Hematopoietic multipotent progenitor cell treated with erythropoietin and hydrocortisone succinate and interleukin-3 and kit ligand, for 8 days (in vitro differentiated cells): ENCODE measurements at regions not wholly inside any gene's neighbourhood (a gene's known extent, or its start where the extent isn't known, plus 50 kb on each side); places are given as distances from the start of the nearest gene placed in this dataset.

Experiments used
- DNase-seq: peaks from one replicate; pipeline ENCODE4 v3.0.0-alpha.2; 2015

DNA sequence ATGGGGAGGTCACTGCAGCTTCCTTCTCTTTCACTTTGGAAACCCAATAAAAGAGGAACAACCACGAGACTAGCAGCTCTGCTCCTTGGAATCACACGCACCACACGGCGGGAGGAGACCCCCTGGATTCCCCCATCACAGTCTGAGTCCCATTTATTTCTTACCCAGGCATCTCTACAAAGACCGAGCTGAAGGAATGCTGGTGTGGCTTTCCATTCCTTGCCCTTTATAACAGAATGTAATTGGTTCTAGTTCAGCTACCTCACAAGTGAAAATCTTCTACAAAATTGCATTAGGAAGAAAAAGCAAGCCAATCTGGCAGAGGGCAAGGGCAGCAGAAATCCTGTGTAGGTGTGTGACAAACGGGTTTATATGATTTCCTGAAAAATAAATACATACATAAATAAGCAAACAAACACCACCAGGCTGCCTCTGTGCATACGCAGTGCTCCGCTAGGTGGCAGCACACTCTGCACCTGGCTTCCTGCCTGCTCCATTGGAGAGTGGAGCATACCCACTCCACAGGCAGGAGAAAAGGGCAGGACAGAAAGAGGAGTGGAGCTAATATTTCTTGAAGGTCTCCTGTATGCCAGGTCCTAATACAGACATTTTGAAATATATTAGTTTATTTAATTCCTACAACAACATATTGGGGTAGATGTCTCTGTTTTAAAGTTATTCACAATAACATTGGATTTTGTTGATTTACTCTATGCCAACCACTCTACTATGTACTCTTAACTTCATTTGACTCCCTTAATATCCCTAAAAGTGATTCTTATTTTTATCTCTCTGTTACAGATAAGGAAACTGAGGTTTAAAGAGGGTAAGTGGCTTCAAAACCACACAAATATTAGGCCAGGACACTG, 673.1 kb downstream of the KCNA4 start:
- peak; percentile 49 for DNase-seq

DNA sequence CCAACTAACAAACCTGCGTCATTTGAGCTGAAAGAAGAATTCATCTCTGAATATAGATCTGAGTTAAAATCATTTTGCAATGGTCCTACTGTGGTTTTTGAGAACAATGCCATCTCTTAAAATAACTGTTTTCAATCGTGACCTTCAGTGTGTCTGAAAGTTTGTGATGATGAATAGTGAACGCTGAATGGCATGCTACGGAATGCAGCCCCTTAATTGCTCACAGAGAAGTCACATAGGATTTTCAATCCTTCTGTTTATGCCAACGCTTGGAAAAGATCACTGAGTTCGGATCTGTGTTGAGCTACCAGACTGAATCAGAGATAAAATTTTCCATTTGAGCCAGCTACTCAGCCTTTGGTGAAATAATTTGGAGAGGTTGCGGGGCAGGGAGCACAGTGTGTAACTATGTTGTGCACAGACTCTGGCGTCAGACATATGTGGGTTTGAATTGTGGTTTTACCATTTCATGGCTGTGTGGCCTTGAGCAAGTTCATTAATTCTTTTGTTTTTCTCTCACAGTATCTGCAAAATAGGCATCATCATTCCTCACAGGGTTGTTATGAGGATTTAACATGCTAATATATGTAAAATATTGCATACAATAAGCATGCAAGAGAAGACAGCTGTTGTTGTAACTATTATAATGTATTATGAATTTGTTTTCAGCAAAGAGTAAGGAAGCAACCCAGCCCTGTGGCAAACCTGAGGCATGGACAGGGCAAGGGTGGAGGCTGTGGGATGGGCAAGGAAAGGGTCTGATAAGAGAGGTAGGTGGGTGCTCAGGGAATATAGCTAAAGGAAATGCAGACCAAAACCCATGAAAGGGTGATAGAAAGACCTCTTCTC, 679.9 kb downstream of the KCNA4 start:
- no peak for DNase-seq

DNA sequence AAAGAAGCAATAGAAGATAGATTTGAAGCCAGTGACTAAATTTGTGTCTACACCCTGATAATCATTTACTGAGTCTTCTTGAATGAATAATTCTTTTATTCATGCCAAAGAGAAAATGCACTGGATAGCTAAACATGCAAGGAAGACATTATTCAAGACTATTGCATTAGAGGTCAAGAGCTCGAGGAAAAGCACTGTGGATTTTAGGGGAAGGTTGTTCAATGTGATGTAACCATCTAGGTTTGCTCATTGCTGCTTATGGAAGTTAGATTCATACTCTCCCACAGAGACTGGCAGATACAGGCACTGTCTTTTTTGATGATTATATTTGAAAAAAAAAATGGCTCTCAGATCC, 682.1 kb downstream of the KCNA4 start:
- no peak for DNase-seq

DNA sequence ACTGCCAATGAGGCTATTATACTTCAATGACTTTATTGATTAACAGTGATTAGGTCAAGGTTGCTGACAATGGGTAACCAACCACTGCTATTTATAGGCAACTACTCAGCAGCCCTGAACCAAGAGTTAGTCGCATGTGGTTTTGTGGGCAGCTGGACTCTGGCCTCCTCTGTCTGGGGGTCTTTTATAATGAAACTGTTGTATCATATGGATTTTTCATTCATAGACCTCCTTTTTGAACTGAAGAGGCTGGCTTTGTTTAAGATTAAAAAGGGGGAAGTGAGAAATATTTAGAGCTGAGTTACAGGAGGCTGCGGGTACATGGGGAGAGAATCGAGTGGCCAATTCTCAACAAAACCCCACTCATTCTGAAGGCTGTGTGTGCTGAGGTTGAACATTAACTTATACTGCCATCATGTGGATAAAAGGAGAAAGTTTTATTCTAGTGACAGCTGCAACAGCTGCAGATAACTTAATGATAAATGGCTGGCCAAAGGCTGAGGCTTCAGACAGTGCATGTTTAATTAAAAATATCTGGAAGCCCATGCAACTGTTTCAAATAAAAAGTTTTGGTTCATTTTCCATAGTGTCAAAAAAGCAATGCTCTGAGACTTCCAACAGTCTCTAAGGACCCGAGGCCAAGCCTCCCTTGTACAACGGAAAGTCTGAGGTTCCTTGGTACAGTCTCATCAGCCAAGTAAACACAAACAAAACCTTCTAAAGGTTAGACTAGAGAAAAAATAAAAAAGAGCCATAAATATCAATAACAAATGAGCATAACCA, 682.6 kb downstream of the KCNA4 start:
- DNase-seq = peak; percentile 11

DNA sequence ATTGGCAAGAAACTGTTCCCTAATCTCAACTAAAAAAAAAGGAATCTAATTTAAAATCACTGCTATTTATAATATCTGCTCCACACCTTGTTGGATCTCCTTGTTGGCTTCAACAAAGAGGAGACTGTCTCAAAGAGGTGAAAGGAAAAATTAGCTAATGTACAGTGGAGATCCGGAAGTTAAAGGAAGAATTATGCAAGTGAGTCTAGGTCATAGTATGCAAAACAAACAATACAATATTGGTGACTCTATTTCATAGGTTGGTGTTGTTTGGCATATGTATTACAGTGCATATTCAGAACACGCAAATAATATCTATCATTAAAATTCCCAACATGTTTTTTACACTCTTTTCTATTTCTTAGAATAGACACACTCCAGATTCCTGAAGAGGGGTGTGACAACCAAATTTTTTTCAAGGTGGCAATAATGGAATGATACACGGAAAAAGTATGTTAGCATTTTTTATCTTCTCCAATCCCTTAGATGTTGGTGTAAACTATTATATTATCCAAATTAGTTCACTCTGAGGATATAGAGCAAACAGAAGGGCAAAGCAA, 685.3 kb downstream of the KCNA4 start:
- DNase-seq = no peak

DNA sequence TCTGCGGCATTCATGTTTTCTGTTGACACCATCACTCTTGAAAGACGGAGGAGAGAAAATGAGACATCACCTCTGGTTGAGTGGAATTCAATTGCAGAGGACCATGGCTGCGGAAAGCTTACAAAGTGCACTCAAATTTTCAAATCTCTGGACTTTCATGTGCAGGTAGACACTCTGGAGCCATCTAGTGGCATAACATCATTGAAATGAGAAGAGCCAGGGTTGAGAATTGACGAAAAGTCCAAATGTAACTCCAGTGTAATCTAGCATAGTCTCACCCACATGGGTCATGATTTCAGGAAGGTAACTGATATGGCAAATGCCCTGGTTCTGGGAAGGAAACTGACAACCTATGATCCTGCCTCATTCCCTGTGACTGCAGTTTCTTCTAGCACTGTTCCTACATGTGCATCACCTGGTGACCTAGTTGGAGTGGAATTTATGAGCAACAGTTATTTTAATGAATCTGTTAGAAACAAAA, 687.8 kb downstream of the KCNA4 start:
- peak; percentile 4 for DNase-seq

DNA sequence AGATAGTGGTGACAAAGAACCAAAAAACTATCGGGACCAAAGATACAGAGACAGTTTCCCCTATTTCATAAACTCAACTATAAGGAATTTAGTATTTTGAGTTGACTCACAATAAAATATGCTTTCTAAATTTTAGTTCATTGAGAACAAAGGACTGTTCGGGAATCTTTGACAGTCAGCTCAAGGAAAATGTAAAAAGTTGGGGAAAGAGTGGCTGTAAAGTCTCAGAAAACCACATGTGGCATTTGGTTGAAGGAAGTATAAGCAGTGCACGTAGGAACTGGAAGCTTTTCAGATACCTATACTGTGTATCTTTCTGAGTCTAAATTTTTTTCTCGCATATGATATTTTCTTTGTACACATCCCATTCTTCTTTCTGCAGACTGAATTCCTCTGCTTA, 688.9 kb downstream of the KCNA4 start:
- DNase-seq = no peak

DNA sequence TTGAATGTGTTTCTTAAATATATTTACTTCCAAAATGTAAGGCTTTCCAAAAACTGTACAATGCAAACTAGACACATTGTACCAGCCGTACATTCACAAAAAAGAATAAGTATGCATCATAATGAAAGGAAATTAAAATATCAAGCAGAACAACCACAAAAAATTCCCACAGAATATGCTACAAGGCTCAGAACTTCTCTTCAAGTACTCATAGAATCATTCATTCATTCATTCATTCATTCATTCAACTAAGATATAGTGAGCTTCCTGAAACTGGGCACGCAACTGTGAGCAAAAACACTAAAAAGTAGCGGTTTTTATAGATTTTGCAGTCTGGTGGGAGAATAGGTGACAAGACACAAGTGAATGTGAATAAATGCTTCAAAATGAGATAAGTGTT, 690.1 kb downstream of the KCNA4 start:
- DNase-seq = no peak

DNA sequence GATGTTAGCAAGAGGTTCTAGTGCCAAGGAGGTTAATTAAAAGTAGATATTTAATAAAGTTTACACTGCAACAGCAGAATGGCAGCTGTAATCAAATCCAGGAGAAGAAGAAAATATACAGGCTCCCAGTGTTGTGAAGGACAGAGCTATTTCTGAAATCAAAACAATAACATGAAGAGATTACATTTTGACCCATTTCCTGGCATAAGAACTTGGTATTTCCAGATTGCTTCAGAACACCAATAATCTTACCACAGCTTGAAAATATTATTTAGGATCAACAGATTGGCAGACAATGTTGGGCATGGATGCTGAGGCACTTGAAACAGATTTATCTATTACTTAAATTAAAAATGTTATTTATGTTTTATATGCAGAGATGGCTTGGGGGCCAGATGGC, 692.5 kb downstream of the KCNA4 start:
- DNase-seq = no peak

DNA sequence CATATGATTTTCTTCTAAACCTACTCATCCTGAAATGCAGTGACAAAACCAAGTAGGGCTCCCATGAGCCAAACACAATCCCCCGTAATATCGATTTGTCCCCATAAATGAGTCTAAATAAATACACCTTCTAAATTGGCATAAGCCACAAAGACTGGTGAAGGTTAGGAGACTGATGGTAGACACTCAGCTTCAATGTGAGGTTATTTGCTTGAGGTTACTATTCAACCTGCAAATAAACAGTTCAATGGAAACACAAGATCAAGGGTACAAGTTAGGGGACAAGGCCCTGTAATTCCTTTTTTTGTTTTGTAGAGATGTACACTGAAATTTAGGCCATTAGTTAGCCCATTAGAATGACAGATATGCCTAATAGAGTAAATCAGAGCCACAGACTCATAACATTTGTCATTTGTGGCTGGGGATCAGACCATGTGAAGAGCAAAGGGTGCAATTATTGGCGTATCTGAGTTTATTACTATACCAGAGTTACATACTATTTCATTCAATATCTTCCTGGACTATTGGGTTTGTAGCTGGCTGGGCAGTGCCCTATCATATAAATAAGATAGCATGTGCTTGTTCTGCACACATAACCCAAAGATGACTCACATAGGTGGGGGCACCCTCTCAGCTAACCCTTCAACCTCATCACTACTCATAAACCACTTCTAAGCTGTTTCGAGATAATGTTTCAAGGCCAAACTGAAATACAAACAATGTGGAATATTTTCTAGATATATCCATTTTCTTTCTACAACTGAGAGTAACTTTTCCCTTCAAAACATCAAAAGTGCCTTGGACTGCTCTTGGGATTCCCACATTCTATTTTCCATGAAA, 695.3 kb downstream of the KCNA4 start:
- no peak for DNase-seq

DNA sequence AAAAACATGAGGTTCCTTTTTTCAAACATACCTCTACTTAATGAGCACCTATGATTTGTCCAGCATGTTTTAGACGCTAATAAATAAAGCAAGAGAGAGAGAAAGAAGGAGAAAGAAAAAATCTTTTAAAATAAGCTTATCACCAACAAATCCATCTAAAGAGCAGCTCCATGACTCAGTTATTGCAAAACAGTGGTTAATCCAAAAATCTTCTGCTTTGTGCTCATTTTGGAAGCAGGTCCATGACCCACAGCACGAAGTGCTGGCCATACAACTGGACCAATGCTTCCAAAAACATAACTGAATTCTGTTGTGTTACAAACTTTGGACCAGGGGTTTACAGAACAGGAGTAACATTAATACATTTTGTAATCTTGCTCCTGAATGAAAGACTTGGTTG, 696.6 kb downstream of the KCNA4 start:
- no peak for DNase-seq

DNA sequence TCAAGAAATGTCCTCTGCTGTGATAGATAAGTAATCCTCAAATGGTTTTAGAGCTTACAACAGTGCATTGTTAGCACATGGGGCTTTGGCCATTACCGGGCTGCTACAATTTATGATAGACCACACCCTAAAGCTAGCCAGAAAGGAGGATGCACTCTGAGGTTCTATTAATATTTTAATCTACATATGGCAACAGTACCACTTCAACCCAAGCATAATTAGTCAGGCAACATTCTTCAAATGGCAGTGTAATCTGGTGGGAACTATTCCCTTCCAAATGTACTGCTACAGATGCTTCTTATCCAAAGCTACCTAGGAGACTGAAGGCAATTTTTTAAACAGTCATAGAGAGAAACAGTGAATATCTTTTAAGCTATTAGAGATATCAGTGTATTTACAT, 697.6 kb downstream of the KCNA4 start:
- DNase-seq = no peak

DNA sequence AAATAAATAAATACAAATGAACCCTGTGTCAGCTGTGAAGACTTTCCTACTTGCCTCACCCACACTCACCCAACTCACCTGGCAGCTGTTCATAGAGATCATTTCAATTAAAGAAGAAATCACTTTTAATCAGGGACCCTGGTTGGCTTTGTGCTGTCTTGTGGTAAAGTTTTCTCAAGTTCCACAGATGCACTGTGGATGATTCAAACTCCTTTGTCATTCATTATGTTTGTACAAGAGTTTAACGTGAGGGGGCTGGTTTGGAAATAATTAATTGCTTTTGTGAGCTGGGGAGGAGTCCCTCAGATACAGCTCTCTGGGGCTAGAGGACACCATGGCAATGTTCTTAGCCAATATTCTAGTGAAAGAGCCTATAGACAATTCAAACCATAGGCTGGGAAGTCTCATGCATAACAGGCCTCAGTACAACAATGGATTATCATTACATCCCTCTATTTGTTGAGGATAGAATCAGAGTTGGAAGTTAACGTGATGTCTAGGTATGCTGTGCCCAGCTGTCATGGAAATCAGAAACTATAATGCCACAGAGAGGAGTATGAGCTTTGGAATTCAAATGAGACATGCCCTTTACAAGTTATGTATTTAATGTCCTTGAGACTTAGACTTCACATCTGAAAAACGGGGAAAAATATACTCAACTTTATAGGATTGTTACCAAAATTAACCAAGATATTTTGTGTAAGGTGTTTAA, 698.5 kb downstream of the KCNA4 start:
- DNase-seq = no peak

DNA sequence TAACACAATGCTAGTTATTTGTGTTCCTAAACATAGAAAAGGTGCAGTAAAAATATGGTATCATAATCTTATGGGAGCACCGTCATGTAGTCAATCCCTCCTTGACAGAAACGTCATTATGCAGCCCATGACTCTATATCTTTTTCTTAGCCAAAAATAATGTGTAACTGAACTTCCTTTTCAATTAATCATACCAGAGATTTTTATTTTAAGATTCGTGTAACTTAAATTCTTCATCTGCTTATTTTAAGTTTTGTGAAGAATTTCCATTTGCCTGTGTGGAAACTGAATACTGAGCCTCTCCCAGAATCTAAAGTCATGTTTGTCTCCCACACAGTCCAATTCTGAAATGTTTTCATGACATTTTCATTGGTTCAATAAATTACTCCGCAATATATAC, 699.1 kb downstream of the KCNA4 start:
- no peak for DNase-seq

DNA sequence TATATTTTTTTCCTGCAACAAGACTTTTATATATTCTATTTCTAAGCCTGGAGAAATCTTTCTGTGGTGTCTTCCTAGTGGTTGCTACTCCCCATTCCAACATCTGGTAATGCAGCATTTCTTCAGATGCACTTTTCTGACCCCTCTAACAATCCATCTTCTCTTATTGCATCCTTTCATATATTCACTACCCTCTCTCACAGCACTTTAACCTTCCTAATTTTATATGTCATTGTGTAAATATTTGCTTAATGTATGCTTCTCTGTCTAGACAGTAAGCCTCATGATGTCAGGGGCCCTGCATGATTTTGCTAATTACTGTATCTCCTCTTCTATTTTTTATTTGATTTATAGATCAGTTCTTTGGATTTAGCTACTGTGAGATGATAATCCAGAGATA, 701.6 kb downstream of the KCNA4 start:
- DNase-seq = no peak

DNA sequence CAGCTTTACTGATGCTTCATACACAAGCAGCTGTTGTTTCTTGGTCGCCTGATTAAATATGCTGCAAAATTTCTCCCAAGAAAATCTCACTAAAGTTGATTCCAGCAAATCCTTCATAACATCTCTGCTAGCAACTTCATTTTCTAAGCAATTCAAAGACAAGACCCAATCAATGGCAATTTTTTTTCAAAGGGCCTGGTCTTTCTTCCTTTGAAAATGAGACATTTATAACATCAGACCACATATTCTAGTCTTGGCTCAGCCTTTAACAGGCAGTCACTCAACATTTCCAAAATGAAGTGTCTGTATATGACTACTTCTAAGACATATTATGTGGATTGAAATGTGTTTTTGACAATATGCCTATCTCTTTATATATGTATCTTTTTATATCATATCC, 702.6 kb downstream of the KCNA4 start:
- no peak for DNase-seq

DNA sequence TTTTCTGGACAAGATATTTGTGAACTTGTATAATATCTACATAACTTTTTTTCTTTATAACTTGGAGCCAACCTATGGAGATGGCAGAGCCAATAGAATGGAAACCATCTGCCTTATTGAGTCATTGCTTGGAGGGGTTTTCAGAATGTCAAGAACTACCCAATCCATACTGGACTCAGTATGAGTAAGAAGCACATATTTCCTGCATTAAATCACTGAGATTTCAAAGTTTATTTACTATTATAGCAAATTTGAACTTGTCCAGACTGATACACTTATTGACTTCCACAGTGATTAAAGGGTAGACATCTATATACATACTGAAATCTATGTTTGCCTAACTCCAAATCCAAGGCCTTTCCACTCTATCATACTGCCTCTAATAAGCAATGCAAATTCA, 704.0 kb downstream of the KCNA4 start:
- no peak for DNase-seq

DNA sequence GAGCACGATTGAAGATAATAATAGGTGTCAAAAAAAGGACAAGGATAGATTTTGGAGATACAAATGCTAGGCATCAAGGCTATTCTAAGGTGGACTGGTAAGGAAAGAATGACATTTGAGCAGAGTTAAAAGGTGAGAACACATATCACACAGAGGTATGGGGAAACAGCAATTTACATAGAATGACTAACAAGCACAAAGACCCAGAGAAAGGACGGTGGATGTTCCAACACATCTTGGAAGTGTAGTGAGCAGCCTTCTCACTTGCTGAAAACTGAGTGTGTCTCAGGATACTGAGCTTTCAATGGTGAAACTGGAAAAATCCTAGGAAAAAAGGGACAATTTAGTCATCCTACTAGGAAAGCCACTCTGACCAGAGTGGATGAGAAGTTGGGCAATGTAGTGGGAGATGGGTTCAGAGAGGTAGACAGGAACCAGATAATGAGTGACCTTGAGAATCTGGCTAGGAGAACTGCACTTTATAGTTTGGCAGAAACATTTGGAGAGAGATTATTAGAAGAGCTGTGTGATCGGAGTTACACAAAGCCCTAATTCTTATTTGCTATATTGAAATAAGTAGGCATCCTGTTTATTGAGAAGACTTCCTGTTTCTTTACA, 706.0 kb downstream of the KCNA4 start:
- no peak for DNase-seq

DNA sequence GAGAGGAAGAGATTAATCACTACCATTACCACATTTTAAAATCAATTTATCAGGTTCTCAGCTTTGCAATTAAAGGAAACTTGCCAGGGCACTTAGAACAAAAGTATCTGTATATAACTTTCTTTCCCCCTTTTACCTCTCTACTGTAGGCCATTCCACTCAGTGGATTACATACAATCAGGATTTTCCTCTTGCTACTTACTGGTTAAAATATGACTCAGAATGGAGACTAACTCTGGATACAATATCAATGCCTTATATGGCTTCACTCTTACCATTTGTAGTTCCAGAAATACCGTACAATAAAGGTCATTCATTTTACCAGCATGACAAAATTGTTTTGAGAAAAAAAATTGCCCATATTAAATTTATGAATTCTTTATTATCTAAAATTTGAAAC, 706.8 kb downstream of the KCNA4 start:
- no peak for DNase-seq

DNA sequence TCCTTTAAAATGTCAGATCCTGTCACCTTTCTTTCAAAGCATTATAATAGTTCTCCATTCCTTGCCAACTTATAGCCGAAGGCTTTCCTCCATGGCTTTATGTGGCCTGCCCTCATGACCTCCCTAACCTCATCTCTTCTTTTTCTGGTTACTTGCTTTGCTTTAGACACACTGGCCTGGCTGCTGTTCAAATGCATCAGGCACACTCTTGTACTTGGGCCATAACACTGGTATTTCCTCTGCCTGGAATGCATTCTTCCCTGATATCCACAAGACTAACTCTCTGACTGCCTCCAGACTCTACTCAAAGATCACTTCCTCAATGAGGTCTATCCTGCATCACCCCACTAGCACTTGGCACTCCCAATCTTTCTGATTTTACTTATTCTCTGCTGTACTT, 710.3 kb downstream of the KCNA4 start:
- no peak for DNase-seq
